ENCODE measurements at regions not wholly inside any gene's neighbourhood (a gene's known extent, or its start where the extent isn't known, plus 50 kb on each side); places are given as distances from the start of the nearest gene placed in this dataset.

- DNase-seq: no peak
These were observed 80.1 kb upstream of the ATF3 start for GRCh38 chr1:212528501-212528900.

- DNase-seq: no peak
These were observed 79.3 kb upstream of the ATF3 start for GRCh38 chr1:212529211-212529741.

GRCh38 chr1:212531267-212531666 is 77.3 kb upstream of the ATF3 start:
- no peak for DNase-seq

DNA sequence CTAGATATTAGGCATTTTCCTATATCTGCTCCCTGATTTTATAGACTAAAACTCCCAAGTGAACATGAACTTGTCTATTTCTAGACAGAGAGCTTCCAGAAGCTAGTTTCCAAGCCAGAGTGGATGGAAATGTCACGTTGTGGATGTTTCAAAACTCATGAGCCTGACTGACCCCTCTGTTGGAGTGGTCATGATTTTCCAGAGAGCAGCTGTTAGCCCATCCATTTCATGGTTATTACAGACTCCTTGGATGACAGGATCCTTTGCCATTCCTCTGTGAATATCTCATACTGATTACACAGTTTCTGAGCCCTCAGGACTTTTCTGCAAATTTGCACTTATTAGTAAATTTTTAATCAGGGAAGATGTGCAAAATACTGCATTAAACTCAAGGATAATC is 76.8 kb upstream of the ATF3 start:
- no peak for DNase-seq

GRCh38 chr1:212532469-212533147 is 76.0 kb upstream of the ATF3 start:
- DNase-seq: no peak

DNA sequence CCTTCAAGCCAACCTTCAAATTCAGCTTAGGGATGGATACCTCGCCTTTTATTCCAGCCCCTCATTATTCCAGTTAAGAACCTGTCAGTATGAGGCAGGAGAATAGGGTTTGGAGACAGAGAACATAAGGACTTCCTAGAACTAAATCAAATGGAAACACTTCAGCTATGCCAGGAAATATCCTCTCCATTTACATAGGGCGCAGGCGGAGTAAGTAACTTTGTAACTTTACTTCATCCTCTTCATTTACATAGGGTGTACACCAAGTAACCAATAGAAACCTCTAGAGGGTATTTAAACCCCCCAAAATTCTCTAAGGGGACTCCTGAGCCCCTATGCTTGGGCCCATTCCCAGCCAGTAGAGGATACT is 75.4 kb upstream of the ATF3 start:
- DNase-seq: no peak

DNA sequence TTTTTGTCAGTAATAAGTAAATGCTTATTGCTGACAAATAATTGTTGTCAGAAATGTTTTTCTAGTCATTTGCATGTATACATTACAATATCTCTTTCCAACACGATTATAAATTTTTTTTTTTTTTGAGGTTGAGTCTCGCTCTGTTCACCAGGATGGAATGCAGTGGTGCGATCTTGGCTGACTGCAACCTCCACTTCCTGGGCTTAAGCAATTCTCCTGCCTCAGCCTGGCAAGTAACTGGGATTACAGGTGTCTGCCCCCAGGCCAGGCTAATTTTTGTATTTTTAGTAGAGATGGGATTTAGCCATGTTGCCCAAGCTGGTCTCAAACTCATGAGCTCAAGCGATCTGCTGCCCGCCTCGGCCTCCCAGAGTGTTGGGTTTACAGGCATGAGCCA is 72.0 kb upstream of the ATF3 start:
- no peak for DNase-seq

DNA sequence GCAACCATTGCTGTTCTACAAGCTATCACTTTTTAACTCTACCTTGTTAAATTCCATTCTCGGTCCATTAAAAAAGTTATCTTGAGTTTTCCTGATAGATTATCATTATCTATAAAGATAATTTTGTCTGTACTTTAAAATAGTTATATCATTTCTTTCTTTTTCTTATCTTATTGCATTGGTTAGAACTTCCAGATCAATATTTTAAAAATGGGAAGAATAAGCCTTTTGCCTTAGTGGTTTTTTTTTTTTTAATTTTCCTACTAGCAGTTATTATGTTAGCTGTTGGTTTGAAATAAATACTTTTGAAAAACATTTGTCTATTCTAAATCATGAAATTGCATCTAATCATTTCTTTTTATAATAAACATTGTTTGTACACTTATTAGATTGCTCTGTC is 71.0 kb upstream of the ATF3 start:
- DNase-seq: no peak

- no peak for DNase-seq
These were observed 68.7 kb upstream of the ATF3 start for GRCh38 chr1:212539737-212540430.

GRCh38 chr1:212542761-212543187 is 65.8 kb upstream of the ATF3 start:
- no peak for DNase-seq

DNA sequence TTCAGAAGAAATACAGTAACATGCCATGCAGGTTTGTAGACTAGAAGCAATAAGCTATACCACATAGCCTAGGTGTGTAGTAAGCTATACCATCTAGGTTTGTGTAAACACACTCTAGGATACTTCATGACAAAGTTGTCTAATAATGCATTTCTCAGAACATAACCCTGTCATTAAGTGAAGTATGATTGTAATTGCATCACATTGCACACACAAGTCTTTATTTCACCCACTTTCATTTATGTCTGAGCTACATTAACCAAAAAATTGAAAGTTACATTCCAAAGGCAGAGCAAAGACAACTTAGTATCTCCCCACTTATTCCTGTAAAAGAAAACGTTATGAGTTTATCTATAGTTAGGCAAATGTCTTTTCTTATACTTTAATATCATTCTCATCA is 64.5 kb upstream of the ATF3 start:
- DNase-seq: no peak

DNA sequence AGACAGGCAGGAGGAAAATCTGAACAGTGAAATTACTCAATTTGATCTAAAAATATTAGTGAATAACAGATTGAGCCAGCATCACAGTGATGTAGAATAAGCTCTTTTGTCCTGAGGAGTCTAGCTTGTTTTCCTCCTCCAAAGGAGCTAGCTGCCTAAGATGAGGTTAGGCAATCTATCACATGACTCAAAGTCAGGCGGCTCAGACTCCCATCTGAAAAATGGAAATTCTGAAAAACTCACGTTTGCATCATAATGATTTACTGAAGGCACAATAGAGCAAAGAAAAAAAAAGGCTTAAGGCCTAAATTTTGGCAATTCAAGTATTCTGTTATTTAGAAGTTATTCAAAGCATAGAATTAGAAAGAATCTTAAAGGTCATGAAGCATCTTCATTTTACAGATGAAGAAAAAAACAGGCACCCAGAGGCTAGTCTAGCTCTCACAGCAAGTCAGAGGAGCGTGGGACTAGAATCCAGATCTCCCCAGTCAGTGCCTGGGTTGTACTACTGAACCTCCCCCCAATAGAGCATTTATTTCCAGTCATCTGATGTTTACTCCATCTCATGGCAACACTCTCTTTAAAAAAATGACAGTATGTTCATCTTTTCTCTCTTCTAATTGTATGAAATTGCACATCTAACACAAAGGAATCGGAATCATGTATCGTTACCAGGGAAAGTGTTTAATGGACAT is 62.5 kb upstream of the ATF3 start:
- no peak for DNase-seq

DNA sequence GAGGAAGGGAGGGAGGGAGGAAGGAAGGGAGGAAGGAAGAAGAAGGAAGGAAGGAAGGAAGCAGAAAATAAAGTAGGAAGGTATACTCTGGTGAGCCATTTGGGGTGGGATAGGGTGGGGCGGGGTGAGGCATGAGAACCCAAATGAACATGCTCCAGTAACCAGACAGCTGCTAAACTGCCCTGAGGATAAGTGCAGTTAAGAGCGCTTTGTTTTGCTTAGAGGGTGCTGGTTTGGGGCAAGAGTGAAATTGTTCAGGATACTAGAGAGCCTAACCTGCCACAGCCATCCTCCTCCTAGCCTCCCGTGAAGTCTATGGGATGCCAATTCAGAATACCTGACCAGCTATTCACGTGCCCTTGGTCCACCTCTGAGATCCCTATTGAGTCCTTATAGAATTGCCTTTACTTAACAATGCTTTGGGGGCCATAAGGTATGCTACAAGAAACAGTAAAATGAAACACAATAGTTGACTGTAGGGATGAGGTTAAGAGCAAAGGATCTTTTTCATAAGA is 59.0 kb upstream of the ATF3 start:
- DNase-seq: no peak

DNA sequence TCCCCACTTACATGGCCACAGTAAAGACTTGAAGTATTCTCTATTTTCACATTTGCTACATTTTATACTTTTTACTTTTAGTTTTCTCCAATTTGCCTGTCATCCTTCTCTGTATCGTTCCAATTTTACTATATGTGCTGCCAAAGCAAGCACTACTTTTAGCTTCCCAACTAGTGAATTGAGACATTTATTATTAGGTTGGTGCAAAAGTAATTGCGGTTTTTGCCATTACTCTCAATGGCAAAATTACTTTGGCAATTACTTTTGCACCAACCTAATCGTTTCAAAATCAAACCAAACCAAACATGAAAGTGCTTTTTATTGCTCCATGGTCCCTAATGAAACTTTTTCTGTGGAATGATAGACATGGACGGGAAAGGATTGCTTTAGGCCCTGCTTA is 56.6 kb upstream of the ATF3 start:
- DNase-seq: no peak

- no peak for DNase-seq
These were observed 54.9 kb upstream of the ATF3 start for GRCh38 chr1:212553676-212554075.

DNA sequence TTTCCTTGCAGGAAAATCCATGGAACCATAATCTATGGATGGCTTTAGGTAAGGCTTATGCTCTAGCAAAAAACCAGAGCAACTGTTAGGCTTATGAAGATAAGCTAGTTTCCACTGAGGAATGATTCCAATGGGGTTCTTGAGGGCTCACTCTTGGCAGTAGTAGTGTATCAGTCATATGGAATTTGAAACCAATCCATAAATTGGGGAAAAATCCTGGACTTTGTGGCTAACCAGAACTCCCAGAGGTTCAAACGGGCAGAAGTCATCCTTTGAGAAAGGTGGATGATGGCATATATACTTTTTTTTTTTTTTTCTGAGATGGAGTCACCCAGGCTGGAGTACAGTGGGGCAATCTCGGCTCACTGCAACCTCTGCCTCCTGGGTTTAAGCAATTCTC is 54.2 kb upstream of the ATF3 start:
- no peak for DNase-seq

DNA sequence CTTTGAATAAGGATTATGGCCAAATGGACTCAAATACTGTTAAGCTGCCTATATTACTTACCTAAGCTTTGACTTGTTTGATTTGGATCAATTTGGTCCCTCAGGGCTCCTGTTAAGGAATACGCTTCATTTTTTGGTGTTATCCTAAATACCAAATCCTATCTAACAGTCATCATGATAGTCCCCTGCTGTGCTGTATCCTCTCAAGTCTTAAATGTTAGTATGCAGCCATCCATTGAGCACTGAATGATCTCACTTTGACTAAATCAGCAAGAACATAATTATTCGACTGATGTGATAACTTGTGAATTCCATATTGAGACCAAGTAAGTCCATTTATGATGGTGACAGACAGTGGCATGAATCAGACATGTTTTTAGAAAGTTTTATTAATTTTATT is 53.1 kb upstream of the ATF3 start:
- no peak for DNase-seq

DNA sequence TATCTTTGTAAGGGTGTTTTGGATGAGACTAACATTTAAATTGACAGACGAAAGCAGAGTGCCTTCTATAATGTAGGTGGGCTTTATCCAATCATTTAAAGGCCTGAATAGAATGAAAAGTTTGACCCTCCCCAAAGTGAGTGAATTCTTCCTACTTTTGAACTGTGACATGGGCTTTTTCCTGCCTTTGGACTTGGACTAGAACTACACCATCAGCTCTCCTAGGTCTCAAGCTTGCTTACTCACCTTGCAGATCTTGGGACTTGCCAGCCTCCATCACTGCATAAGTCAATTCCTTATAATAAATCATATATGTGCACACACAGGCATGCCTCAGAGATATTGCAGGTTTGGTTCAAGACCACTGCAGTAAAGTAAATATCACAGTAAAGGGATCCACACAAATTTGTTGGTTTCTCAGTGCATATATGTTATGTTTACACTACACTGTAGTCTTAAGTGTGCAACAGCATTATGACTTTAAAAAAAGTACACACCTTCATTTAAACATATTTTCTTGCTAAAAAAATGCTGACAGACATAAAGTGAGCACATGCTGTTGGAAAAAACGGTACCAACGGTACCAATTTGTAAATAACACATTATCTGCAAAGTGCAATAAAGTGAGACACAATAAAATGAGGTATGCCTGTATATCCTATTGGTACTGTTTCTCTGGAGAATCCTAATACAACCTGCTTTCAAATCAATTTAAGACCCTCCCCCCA is 51.6 kb upstream of the ATF3 start:
- no peak for DNase-seq

DNA sequence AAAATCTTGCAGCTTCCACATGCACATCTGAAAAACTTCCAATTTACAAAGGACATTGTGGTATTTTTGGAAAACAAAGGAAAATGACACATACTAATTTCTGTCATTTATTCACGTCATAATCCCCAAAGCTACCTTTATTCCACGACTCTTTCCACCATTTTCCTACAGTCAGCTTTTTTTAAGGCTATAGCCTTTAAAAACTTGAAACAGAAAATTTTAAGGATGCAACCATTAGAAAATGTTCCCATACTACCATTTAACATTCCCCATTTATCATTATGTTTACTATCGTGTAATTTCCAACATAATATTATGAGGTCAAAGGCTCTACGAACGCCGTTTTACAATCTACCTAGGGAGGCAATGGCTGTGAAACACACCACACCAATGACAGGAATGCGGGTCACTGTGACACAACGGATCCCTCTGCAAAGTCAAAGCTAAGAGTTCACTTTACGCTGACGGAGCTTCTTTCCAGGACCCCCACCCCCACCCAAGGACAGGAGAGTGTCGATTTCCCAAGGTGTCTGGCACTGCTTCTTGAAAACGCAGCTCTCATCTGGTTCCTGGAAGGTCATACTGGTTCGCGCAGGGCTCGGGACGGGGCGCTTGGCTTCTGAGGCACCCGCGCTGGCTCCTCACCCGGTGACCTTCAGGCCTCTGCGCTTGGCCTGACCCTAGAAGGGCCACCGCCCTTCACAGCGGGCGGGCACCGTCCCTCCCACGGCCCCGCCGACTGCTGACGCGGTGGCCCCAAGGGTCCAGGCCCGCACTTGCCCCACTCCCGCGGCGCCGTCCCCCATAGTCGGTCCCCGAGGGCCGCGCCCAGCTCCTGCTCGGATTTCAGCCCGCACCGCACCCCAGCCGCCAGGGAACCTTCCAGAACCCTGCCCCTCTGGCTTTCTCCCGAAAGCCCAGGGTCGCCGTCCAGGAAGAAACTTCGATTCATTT is 50.5 kb upstream of the ATF3 start:
- no peak for DNase-seq

- DNase-seq: peak; percentile 76
These were observed 49.7 kb upstream of the ATF3 start for GRCh38 chr1:212558693-212559480.
